IPS DF 6.9 (cell line): ENCODE measurements at regions not wholly inside any gene's neighbourhood (a gene's known extent, or its start where the extent isn't known, plus 50 kb on each side); places are given as distances from the start of the nearest gene placed in this dataset.

Source experiments
- DNase-seq: peaks from one replicate; pipeline ENCODE4 v3.0.0-alpha.2; 2013; ENCODE audit warnings: low read depth, low spot score
- H3K27ac ChIP-seq: one replicate; pipeline ENCODE4 v1.5.1; 2013; ENCODE audit warnings: low read length, control low read depth
- H3K27me3 ChIP-seq: 2 replicates; pipeline ENCODE4 v1.6.1; 2013; ENCODE audit warnings: mild to moderate bottlenecking, low read length; ENCODE audit not compliant: control insufficient read depth, insufficient read depth
- H3K36me3 ChIP-seq: 2 replicates; pipeline ENCODE4 v1.6.1; 2013; ENCODE audit warnings: low read length; ENCODE audit not compliant: control insufficient read depth, insufficient read depth
- H3K4me1 ChIP-seq: 2 replicates; pipeline ENCODE4 v1.6.1; 2013; ENCODE audit warnings: low read length; ENCODE audit not compliant: control insufficient read depth, insufficient read depth
- H3K4me3 ChIP-seq: 2 replicates; pipeline ENCODE4 v1.5.1; 2013; ENCODE audit warnings: mild to moderate bottlenecking, low read length
- H3K9me3 ChIP-seq: 2 replicates; pipeline ENCODE4 v1.6.1; 2013; ENCODE audit warnings: low read length, inconsistent platforms; ENCODE audit not compliant: control insufficient read depth, insufficient read depth
- WGBS: extraction: QIAGEN DNeasy Blood & Tissue Kit; methylation state at CpG from one replicate; pipeline ENCODE4 v1.1.7; 2013; ENCODE audit warnings: mixed read lengths, missing lambda C conversion rate; ENCODE audit not compliant: insufficient read length, insufficient coverage; 5-methylcytosine and 5-hydroxymethylcytosine counted together

DNA sequence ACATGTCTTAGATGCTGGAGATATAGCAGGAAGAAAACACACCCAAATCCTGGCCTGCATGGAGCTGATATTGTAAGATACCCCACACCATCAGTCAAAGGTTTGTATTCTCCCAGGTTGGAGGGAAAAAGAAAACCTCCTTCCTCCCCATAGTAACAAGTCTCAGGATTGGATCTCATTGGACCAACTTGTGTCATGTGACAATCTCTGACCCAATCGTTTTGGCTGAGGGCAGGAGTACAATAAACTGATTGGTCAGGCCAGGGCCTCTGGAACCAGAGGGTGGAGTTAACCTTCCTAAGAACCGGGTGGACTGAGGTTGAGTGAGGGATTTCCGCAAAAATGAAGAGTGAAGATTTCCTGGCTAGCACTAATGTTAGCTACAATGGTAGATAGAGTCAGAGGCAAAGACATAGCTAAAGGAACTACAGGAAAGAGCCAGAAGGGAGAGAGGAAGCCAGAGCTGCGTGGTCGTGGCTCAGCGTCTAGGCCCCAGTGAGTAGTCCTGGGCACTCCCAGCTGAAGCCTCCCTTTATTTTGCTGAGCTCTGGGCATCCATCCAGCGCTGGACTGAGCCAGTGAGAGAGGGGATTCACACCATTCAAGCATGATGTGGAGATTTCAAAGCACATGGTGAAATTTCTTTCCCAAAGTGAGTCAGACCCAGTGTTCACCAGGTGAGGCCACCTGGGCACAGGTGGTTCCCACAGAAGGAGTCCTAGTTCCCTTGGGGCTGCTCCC is 219.9 kb downstream of the AACS start:
- Histone ChIP-seq H3K27ac (no peak overlapping the region), H3K36me3 (no peaks in the 10 kb centered on the region), H3K4me3 (no peak overlapping the region), H3K9me3 (no peaks in the 10 kb centered on the region), H3K27me3 (no peaks in the 10 kb centered on the region), H3K4me1 (peaks cover 4% of the 10 kb centered on the region)
- WGBS: no CpG with 5 or more reads among the region's 7 CpGs
- DNase-seq: no peak

GRCh38 chr12:125286005-125286727 is 220.9 kb downstream of the AACS start:
- H3K9me3 ChIP-seq: no peaks in the 10 kb centered on the region
- WGBS: no CpG with 5 or more reads among the region's 7 CpGs
- no peak overlapping the region for H3K27ac ChIP-seq
- no peak overlapping the region for H3K4me3 ChIP-seq
- DNase-seq: no peak
- H3K27me3 ChIP-seq: no peaks in the 10 kb centered on the region
- no peaks in the 10 kb centered on the region for H3K36me3 ChIP-seq
- H3K4me1 ChIP-seq: peaks cover 3% of the 10 kb centered on the region; the same call in 1 of the 2 replicates

- no peak for DNase-seq
- no CpG with 5 or more reads among the region's 5 CpGs for WGBS
- H3K9me3 ChIP-seq: no peaks in the 10 kb centered on the region
- H3K27ac ChIP-seq: no peak overlapping the region
- H3K4me3 ChIP-seq: no peak overlapping the region
- H3K36me3 ChIP-seq: no peaks in the 10 kb centered on the region
- no peaks in the 10 kb centered on the region for H3K4me1 ChIP-seq
- H3K27me3 ChIP-seq: no peaks in the 10 kb centered on the region
Measured at GRCh38 chr12:125287155-125287847, 222.1 kb downstream of the AACS start.

- Histone ChIP-seq H3K27me3 (no peaks in the 10 kb centered on the region), H3K4me1 (no peaks in the 10 kb centered on the region), H3K27ac (no peak overlapping the region), H3K4me3 (no peak overlapping the region), H3K9me3 (no peaks in the 10 kb centered on the region), H3K36me3 (no peaks in the 10 kb centered on the region)
- no peak for DNase-seq
- WGBS: no CpG with 5 or more reads among the region's 7 CpGs
Measured at GRCh38 chr12:125288931-125289928, 224.0 kb downstream of the AACS start.

- Histone ChIP-seq H3K9me3 (no peaks in the 10 kb centered on the region), H3K27ac (no peak overlapping the region), H3K36me3 (no peaks in the 10 kb centered on the region), H3K27me3 (no peaks in the 10 kb centered on the region), H3K4me3 (no peak overlapping the region), H3K4me1 (no peaks in the 10 kb centered on the region)
- no peak for DNase-seq
- no CpG with 5 or more reads among the region's 9 CpGs for WGBS
Measured at GRCh38 chr12:125289970-125290369, 224.7 kb downstream of the AACS start.

DNA sequence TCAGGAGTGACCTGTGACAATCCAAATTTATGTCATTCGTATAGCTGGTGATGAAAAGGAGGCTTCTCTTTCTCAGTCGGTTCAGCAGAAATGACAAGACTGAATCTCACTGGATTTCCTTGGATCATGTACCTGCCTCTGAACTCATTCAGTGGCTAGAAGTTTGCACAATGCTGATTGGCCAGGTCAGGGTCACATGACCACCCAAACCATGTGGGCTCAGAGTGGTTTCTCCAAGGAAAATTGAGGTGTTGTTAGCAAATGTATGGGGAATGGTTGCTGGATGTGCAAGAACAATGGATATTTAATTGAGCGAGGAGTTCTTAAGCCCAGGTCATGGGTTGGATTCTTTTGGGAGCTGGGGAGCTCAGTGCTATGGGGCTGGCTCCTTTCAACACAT is 227.5 kb downstream of the AACS start:
- no peaks in the 10 kb centered on the region for H3K9me3 ChIP-seq
- H3K36me3 ChIP-seq: no peaks in the 10 kb centered on the region
- no peak overlapping the region for H3K27ac ChIP-seq
- no peaks in the 10 kb centered on the region for H3K27me3 ChIP-seq
- no peak overlapping the region for H3K4me3 ChIP-seq
- WGBS: no CpG with 5 or more reads among the region's 3 CpGs
- no peaks in the 10 kb centered on the region for H3K4me1 ChIP-seq
- DNase-seq: no peak

- Histone ChIP-seq H3K27ac (no peak overlapping the region), H3K27me3 (no peaks in the 10 kb centered on the region), H3K36me3 (no peaks in the 10 kb centered on the region), H3K4me3 (no peak overlapping the region), H3K9me3 (no peaks in the 10 kb centered on the region), H3K4me1 (no peaks in the 10 kb centered on the region)
- no peak for DNase-seq
- no CpG with 5 or more reads among the region's 5 CpGs for WGBS
Measured at GRCh38 chr12:125295550-125295949, 230.3 kb downstream of the AACS start.

DNA sequence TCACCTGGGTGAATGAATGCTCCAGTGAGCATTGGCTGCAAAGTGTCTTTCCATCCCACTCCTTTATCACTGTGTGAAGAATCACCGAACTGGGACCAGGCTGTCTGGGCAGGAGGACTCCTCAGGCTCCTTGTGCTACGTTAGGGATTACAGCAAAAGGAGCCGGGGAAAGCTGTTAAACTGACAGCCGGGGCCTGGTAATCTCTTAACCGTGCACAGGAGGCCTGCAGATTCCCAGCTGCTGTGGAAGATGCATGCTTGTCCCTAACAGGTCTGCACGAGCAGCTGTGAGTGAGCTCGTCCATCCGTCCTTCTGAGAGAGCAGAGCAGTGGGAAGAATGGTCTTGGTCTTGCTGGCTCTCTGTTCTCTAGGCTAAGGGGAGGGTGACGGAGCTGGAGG is 231.5 kb downstream of the AACS start:
- no CpG with 5 or more reads among the region's 9 CpGs for WGBS
- no peaks in the 10 kb centered on the region for H3K27me3 ChIP-seq
- H3K27ac ChIP-seq: no peak overlapping the region

DNA sequence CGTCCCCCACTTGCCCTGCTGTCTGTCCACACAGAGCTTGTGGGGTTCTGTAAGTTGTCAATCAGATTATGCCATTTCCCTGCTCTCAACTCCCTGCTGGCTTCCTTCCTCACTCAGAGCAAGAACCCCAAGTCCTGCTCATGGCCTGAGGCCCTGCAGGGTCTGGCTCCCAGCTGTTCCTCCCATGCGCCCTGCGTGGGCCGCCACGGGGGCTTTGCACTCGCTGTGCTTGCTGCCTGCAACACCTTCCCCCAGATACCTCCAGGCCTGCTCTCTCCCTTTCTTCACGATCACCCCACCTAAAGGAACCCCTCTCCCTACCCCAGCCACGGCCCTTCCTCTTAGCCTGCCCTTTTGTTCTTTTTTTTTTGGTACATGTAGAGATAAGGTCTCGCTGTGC is 234.6 kb downstream of the AACS start:
- no peak for DNase-seq
- no CpG with 5 or more reads among the region's 9 CpGs for WGBS
- Histone ChIP-seq H3K4me1 (no peaks in the 10 kb centered on the region), H3K4me3 (no peak overlapping the region), H3K27ac (no peak overlapping the region), H3K36me3 (no peaks in the 10 kb centered on the region), H3K27me3 (no peaks in the 10 kb centered on the region), H3K9me3 (no peaks in the 10 kb centered on the region)

More for the DNA sequence above, 231.5 kb downstream of the AACS start:
- H3K4me1 ChIP-seq: no peaks in the 10 kb centered on the region
- no peak overlapping the region for H3K4me3 ChIP-seq
- H3K9me3 ChIP-seq: no peaks in the 10 kb centered on the region
- H3K36me3 ChIP-seq: no peaks in the 10 kb centered on the region
- DNase-seq: no peak

DNA sequence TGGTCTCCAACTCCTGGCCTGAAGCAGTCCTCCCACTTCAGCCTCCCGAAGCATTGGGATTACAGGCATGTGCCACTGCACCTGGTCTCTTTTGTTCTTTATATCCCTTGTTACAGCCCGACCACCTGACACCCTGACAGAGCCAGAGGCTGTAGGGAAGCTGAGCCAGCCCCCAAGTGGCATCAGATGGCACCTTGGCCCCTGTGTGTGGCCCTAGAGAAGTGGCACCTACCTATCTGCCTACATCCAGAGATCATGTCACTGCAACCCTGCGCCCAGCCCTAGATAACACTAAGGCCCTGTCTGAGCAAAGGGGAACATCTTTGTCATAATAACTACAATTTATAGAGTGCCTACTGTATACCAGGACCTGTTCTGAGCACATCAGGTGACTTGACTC is 235.0 kb downstream of the AACS start:
- Histone ChIP-seq H3K27ac (no peak overlapping the region), H3K9me3 (no peaks in the 10 kb centered on the region), H3K27me3 (no peaks in the 10 kb centered on the region), H3K4me3 (no peak overlapping the region), H3K4me1 (no peaks in the 10 kb centered on the region), H3K36me3 (no peaks in the 10 kb centered on the region)
- DNase-seq: no peak
- no CpG with 5 or more reads among the region's 3 CpGs for WGBS
